SK-N-SH (cell line): ENCODE measurements at regions not wholly inside any gene's neighbourhood (a gene's known extent, or its start where the extent isn't known, plus 50 kb on each side); places are given as distances from the start of the nearest gene placed in this dataset.

Experiments
- CHD2 ChIP-seq: fragments of 150-350 bp; IDR thresholded peaks from 2 replicates; pipeline ENCODE4 v1.6.1; 2018; ENCODE audit warnings: low read length; ENCODE audit not compliant: partially characterized antibody
- CTCF ChIP-seq: fragments of 200-600 bp; sonication (generic); IDR thresholded peaks from 2 replicates; pipeline ENCODE4 v1.6.1; 2017; ENCODE audit warnings: antibody characterized with exemption, mild to moderate bottlenecking, moderate library complexity
- EP300 ChIP-seq, 2 experiments: IDR thresholded peaks; 2 replicates each; pipeline versions ENCODE4 v1.4.0 to v1.6.1; 2012; ENCODE audit warnings: borderline replicate concordance in 1 of 2, low read depth in 1 of 2, low read length in 1 of 2
- JUND ChIP-seq: IDR thresholded peaks from 2 replicates; pipeline ENCODE4 v1.4.0; 2012
- NFIC ChIP-seq: IDR thresholded peaks from 2 replicates; pipeline ENCODE4 v1.4.0; 2012; ENCODE audit warnings: borderline replicate concordance
- POLR2AphosphoS5 ChIP-seq: IDR thresholded peaks from 2 replicates; pipeline ENCODE4 v1.6.1; 2012; ENCODE audit warnings: low read depth, low read length
- REST ChIP-seq: IDR thresholded peaks from 2 replicates; pipeline ENCODE4 v1.6.1; 2012; ENCODE audit warnings: mild to moderate bottlenecking, low read depth, low read length, moderate library complexity
- TAF1 ChIP-seq: IDR thresholded peaks from 2 replicates; pipeline ENCODE4 v1.6.1; 2012; ENCODE audit warnings: low read depth, mild to moderate bottlenecking, low read length, moderate library complexity, borderline replicate concordance
- TF ChIP-seq, protein P1 (sequence below): IDR thresholded peaks from 2 replicates; pipeline ENCODE4 v1.4.0; 2012; ENCODE audit warnings: low read depth

DNA sequence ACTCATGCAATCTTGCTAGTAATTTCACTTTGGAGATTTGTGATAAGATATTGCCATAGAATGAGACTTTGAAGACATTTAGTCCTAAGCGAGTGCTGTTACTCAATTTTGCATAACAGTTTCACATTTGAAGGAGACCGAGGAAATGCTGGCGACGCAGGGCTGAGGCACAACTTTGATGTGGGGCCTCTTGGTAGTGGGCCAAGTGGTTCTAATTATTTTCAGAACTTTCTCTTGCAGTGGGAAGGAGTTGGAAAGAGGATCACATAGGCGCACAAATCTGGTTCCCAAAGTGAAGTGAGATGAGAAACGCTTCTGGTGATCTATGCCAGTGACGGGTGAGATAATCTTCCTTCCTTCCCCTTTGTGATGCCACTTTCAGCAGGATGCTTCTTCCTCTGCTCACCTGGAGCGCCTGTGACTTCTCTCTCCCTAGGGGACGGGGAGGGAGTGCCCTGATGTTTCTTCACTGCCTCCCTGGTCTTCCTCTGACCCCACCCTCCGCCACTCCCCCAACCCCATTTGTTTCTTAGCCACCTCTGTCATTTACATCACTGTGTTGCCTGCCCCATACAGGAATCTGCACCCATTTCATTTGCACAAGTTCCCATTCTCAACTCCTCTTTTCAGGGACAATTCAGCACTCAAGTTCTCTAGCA, 138.9 kb upstream of the MID1 start:
- TF ChIP-seq CTCF (no peak), EP300 (IDR thresholded peaks at IDR 0.05; ENCODE audit: borderline replicate concordance in 1 of 2, low read depth in 1 of 2, low read length in 1 of 2) (no peak), CHD2 (no peak), JUND (no peak), NFIC (no peak), TAF1 (no peak), POLR2AphosphoS5 (no peak), REST (no peak)
- TF ChIP-seq, protein P1, sequence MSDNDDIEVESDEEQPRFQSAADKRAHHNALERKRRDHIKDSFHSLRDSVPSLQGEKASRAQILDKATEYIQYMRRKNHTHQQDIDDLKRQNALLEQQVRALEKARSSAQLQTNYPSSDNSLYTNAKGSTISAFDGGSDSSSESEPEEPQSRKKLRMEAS, result no peak
